ENCODE measurements at regions not wholly inside any gene's neighbourhood (a gene's known extent, or its start where the extent isn't known, plus 50 kb on each side); places are given as distances from the start of the nearest gene placed in this dataset.

GRCh38 chr7:34451923-34452322 is 206.1 kb upstream of the NPSR1 start:
- H3K4me3 ChIP-seq (ENCODE audit: insufficient read depth, low read length): no peak overlapping the region
- H3K27ac ChIP-seq (ENCODE audit: low read depth, low read length): no peak overlapping the region
- H3K27me3 ChIP-seq (ENCODE audit: insufficient read depth, low read length): no peaks in the 10 kb centered on the region
- no peak for TF ChIP-seq CTCF (IDR thresholded peaks at IDR 0.05; ENCODE audit: extremely low read depth, low read depth, low read length)
- no peaks in the 10 kb centered on the region for H3K4me1 ChIP-seq (ENCODE audit: insufficient read depth, low read length)
- DNase-seq (ENCODE audit: insufficient read length, low spot score, missing footprints): no peak
- no peak overlapping the region for H3K4me2 ChIP-seq (ENCODE audit: insufficient read depth, low read length)
- H4K20me1 ChIP-seq (ENCODE audit: insufficient read depth, low read length): no peaks in the 10 kb centered on the region
- no peaks in the 10 kb centered on the region for H3K9me3 ChIP-seq (ENCODE audit: low read depth, low read length)
- no peak overlapping the region for H2AFZ ChIP-seq (ENCODE audit: low read length)
- no peaks in the 10 kb centered on the region for H3K36me3 ChIP-seq (ENCODE audit: insufficient read depth, low read length)
- H3K79me2 ChIP-seq (ENCODE audit: insufficient read depth, low read length): no peaks in the 10 kb centered on the region

DNA sequence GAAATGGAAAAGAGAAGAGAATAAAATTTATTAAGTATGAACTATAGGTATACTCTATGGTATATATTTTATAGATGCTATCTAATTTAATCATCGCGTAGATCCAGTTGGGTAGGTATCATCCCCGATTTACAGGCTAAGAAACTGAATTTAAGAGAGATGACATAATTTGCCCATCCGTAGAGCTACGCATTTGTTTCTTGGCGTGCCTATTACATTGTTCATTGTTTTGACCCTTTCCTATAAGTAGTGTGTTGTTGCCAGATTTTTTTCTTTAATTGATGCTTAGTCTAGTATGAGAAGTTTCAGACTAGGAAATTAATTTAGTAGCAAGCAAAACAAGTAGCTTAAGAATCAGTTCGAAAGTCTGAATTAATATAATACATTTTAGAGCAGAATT is 205.7 kb upstream of the NPSR1 start:
- Histone ChIP-seq H4K20me1 (ENCODE audit: insufficient read depth, low read length) (no peaks in the 10 kb centered on the region), H3K36me3 (ENCODE audit: insufficient read depth, low read length) (no peaks in the 10 kb centered on the region), H3K4me3 (ENCODE audit: insufficient read depth, low read length) (no peak overlapping the region), H3K4me2 (ENCODE audit: insufficient read depth, low read length) (no peak overlapping the region), H3K9me3 (ENCODE audit: low read depth, low read length) (no peaks in the 10 kb centered on the region), H3K79me2 (ENCODE audit: insufficient read depth, low read length) (no peaks in the 10 kb centered on the region), H3K27me3 (ENCODE audit: insufficient read depth, low read length) (no peaks in the 10 kb centered on the region), H2AFZ (ENCODE audit: low read length) (no peak overlapping the region), H3K4me1 (ENCODE audit: insufficient read depth, low read length) (no peaks in the 10 kb centered on the region), H3K27ac (ENCODE audit: low read depth, low read length) (no peak overlapping the region)
- no peak for TF ChIP-seq CTCF (IDR thresholded peaks at IDR 0.05; ENCODE audit: extremely low read depth, low read depth, low read length)
- DNase-seq (ENCODE audit: insufficient read length, low spot score, missing footprints): no peak

GRCh38 chr7:34453150-34453549 is 204.9 kb upstream of the NPSR1 start:
- H3K4me3 ChIP-seq (ENCODE audit: insufficient read depth, low read length): no peak overlapping the region
- peak; percentile 37 for DNase-seq (ENCODE audit: insufficient read length, low spot score, missing footprints)
- no peaks in the 10 kb centered on the region for H4K20me1 ChIP-seq (ENCODE audit: insufficient read depth, low read length)
- H3K27ac ChIP-seq (ENCODE audit: low read depth, low read length): no peak overlapping the region
- no peaks in the 10 kb centered on the region for H3K4me1 ChIP-seq (ENCODE audit: insufficient read depth, low read length)
- no peaks in the 10 kb centered on the region for H3K9me3 ChIP-seq (ENCODE audit: low read depth, low read length)
- H2AFZ ChIP-seq (ENCODE audit: low read length): no peak overlapping the region
- no peak overlapping the region for H3K4me2 ChIP-seq (ENCODE audit: insufficient read depth, low read length)
- TF ChIP-seq CTCF (IDR thresholded peaks at IDR 0.05; ENCODE audit: extremely low read depth, low read depth, low read length): no peak
- no peaks in the 10 kb centered on the region for H3K27me3 ChIP-seq (ENCODE audit: insufficient read depth, low read length)
- no peaks in the 10 kb centered on the region for H3K79me2 ChIP-seq (ENCODE audit: insufficient read depth, low read length)
- no peaks in the 10 kb centered on the region for H3K36me3 ChIP-seq (ENCODE audit: insufficient read depth, low read length)

DNA sequence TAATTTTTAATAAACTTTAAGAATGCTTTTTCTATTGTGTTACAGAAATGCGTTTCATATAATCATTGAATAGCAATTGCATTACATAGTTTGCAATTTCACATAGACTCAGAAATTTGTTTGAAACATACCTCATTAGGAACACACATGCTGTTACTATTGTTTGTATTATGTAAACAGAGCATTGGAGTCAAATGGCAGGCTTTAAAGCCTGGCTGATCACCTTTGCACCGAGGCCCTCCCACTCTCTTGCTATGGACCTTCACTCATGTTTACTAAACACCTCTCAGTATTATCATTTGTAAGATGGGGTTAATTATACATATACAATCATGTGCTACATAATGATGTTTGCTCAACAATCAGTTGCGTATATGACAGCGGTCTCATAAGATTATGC is 203.6 kb upstream of the NPSR1 start:
- no peak for TF ChIP-seq CTCF (IDR thresholded peaks at IDR 0.05; ENCODE audit: extremely low read depth, low read depth, low read length)
- Histone ChIP-seq H3K27me3 (ENCODE audit: insufficient read depth, low read length) (no peaks in the 10 kb centered on the region), H4K20me1 (ENCODE audit: insufficient read depth, low read length) (no peaks in the 10 kb centered on the region), H3K4me2 (ENCODE audit: insufficient read depth, low read length) (no peak overlapping the region), H3K27ac (ENCODE audit: low read depth, low read length) (no peak overlapping the region), H2AFZ (ENCODE audit: low read length) (no peak overlapping the region), H3K36me3 (ENCODE audit: insufficient read depth, low read length) (no peaks in the 10 kb centered on the region), H3K4me1 (ENCODE audit: insufficient read depth, low read length) (no peaks in the 10 kb centered on the region), H3K79me2 (ENCODE audit: insufficient read depth, low read length) (no peaks in the 10 kb centered on the region), H3K4me3 (ENCODE audit: insufficient read depth, low read length) (no peak overlapping the region), H3K9me3 (ENCODE audit: low read depth, low read length) (no peaks in the 10 kb centered on the region)
- no peak for DNase-seq (ENCODE audit: insufficient read length, low spot score, missing footprints)
